ENCODE measurements at regions not wholly inside any gene's neighbourhood (a gene's known extent, or its start where the extent isn't known, plus 50 kb on each side); places are given as distances from the start of the nearest gene placed in this dataset.
"Not testable (repeated sequence)": the region's sequence is repeated elsewhere in the genome, so short reads cannot be mapped to it uniquely, and the experiment has no call there.

GRCh38 chr17:31674717-31675349 lies 184.2 kb downstream of the COPRS start:
- DNase-seq = no peak

DNA sequence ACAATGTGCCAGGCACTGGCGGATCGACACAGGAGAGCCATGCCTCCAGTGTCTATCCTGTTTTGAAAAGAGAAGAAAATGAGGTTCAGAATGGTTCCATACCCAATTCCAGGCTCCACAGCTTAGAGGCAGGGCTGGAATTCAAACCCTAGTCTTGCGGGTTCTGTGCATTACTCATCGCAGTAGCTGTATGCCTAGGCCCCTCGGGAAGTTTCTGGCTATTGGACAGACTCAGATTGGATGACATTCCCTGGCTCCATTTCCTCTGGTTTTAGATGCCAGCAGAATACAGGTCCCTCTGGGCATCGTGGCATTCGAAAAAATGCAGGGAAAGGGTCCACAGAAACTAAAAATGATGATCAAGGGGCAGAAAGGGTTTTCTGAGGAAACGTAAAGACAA lies 184.7 kb downstream of the COPRS start:
- no peak for DNase-seq

- no peak for DNase-seq
Measured at GRCh38 chr17:31673076-31673475, 186.0 kb downstream of the COPRS start.

GRCh38 chr17:31672161-31672819 lies 186.8 kb downstream of the COPRS start:
- DNase-seq = no peak

DNA sequence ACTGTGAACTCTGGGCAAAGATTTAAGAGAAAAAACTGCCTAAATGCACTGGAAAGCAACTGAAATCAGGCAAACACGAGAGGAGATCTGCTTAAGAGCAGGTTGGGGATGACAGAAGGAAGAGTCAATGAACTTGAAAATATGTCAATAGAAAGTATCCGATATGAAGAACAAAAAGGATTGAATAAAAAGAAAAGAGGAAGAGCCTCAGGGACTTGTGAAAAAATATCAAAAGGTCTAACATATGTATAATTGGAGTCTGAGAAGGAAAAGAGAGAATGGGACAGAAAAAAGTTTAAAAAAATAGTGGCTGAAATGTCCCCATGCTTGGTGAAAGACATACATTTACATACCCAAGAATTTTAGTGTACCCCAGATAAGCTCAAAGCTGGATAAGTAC lies 195.5 kb downstream of the COPRS start:
- no peak for DNase-seq

GRCh38 chr17:31660684-31661083 lies 198.4 kb downstream of the COPRS start:
- DNase-seq = no peak

- no peak for DNase-seq
Measured at GRCh38 chr17:31657876-31658275, 201.2 kb downstream of the COPRS start.

GRCh38 chr17:31654936-31655335 lies 204.1 kb downstream of the COPRS start:
- no peak for DNase-seq

GRCh38 chr17:31653691-31654090 lies 205.4 kb downstream of the COPRS start:
- DNase-seq = no peak

GRCh38 chr17:31650756-31651520 lies 208.1 kb downstream of the COPRS start:
- no peak for DNase-seq

- DNase-seq = no peak
Measured at GRCh38 chr17:31649302-31649701, 209.7 kb downstream of the COPRS start.

DNA sequence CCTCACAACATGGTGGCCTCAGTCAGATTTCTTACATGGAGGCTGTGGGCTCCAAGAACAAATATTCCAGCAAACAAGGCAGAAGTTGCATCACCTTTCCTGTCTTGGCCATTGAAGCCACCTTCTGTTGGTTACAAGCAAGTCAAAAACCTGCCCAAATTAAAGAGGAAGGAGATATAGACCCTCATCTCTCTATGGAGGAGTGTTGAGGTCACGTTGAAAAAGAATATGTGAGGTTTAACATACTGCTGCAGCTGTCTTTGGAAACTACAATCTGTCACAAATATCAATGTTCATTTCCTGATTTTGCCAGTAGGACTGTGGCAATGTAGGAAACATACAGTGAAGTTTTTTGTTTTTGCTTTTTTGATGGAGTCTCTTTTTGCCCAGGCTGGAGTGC lies 211.4 kb downstream of the COPRS start:
- DNase-seq = no peak

DNA sequence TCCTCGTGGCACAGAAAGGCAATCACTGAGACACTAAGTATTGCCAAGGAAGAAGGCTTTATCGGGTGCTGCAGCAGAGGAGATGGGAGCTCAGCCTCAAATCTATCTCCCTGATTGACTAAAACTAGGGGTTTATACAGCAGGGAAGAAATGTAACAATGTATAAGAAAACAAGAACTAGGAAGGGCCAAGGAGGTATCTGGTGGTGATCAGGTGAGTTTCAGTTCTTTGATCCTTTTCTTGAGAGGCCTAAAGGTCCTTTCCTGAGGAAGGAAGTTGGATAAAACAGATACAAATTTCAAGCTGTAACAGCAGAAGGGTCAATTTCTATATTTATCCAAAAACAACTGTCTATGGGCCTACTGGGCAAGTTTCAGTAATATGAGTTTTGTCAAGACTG lies 212.4 kb downstream of the COPRS start:
- DNase-seq = no peak

GRCh38 chr17:31645351-31645750 lies 213.7 kb downstream of the COPRS start:
- no peak for DNase-seq

DNA sequence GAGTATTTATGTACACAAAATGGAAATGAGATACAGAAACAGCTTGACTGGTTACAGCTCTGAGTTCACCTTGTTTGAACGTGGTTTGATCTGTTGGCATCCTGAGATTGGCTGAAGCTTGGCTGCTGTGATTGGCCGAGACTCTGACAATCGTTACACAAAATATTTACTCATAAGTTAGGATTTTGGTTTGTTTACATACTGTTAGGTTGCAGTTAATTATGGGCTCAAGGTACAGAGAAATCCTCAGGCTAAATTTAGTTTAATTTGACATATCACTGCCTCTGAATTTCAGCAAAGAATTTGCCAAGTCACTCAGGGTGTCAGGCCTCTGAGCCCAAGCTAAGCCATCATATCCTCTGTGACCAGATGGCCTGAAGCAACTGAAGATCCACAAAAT lies 227.3 kb downstream of the COPRS start:
- no peak for DNase-seq

DNA sequence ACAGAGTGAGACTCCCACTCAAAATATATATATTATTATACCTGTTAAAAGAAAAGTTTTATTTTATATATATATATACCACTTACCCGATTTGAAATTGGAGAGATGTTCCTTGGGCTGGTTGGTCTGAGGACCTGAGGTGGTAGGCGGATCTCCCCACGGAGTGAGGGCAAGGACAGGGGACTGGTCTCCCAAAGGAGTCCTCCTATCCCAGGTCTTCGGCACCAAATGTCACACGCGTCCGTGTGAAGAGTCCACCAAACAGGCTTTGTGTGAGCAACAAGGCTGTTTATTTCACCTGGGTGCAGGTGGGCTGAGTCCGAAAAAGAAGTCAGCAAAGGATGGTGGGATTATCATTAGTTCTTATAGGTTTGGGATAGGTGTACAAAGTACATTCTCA lies 228.2 kb downstream of the COPRS start:
- DNase-seq = not testable (repeated sequence)

DNA sequence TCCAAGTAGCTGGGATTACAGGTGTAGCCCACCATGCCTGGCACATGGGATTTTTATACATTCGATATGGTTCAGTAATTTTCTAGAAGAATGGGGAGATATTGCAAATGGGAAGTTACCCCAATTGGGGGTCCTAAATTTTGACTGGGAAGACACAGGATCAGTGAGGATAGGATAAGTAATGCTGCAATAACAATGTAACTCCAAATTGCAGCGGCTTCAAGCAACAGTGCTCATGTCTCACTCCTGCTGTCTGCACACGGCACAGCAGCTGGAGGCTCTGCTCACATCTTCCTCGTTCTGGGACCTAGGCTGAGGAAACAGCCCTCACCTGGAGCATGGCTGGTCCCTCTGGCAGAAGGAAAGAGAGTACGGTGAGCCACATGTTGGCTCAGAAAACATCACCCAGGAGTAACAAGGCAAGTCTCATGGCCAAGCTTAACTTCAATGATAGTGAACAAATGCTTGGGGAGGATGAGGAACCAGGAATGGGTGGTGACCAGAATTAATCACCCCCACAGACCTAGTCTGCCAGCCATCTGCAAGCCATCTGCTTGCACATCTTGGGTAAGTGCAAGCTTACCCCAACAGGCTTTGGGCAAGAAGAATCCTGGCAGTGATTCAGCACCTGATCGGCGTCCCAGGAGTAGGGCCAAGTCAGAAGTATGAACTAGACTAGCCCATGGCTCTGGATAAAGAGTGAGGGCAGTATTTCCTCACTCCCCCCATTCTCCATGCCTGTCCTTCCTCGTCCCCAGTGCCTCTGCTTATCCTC lies 229.2 kb downstream of the COPRS start:
- DNase-seq = no peak

- no peak for DNase-seq
Measured at GRCh38 chr17:31627960-31628359, 231.1 kb downstream of the COPRS start.

- DNase-seq = no peak
Measured at GRCh38 chr17:31623990-31624389, 232.5 kb downstream of the RAB11FIP4 start.

GRCh38 chr17:31622500-31622899 lies 231.0 kb downstream of the RAB11FIP4 start:
- no peak for DNase-seq

GRCh38 chr17:31621566-31621965 lies 230.1 kb downstream of the RAB11FIP4 start:
- no peak for DNase-seq

GRCh38 chr17:31611053-31611452 lies 219.6 kb downstream of the RAB11FIP4 start:
- DNase-seq = not testable (repeated sequence)

Data from GF-D8 (cell line).